Right lobe of liver (tissue), 6 donors: ENCODE measurements at regions not wholly inside any gene's neighbourhood (a gene's known extent, or its start where the extent isn't known, plus 50 kb on each side); places are given as distances from the start of the nearest gene placed in this dataset.

Experiments
- ATAC-seq, 4 donors: fragments of 200-7000 bp; cut with Tn5 transposase; one replicate each; pipeline ENCODE4 v1.9.1; 2020; ENCODE audit warnings: mild to moderate bottlenecking in 4 of 4, moderate library complexity in 4 of 4
- DNase-seq, 3 donors: peaks; one replicate each; pipeline ENCODE4 v3.0.0-alpha.2; 2020
- H3K27ac ChIP-seq, 3 donors: fragments of 200-600 bp; one replicate each; pipeline ENCODE4 v1.8.0; 2022
- H3K27me3 ChIP-seq, 2 donors: fragments of 200-600 bp; one replicate each; pipeline ENCODE4 v1.8.0; 2022
- H3K36me3 ChIP-seq, 4 donors: fragments of 200-600 bp; sonication (generic) in 1 of 4; one replicate each; pipeline versions ENCODE4 v1.5.1 to v1.8.0; 2017 to 2022; ENCODE audit warnings: control low read depth in 1 of 4
- H3K4me1 ChIP-seq, 4 donors: fragments of 200-600 bp; sonication (generic) in 1 of 4; one replicate each; pipeline versions ENCODE4 v1.5.1 to v1.8.0; 2017 to 2022; ENCODE audit warnings: control low read depth in 1 of 4
- H3K4me3 ChIP-seq, 3 donors: fragments of 200-600 bp; one replicate each; pipeline ENCODE4 v1.8.0; 2022
- H3K9me3 ChIP-seq, 4 donors: fragments of 200-600 bp; sonication (generic) in 1 of 4; one replicate each; pipeline versions ENCODE4 v1.5.1 to v1.8.0; 2017 to 2022; ENCODE audit warnings: control low read depth in 1 of 4
- CTCF ChIP-seq, 4 donors: fragments of 200-600 bp in 3 of 4; fragments of 450-650 bp in 1 of 4; IDR thresholded peaks; one replicate each; pipeline versions ENCODE4 v1.5.1 to v1.8.0; 2016 to 2022; ENCODE audit warnings: antibody characterized with exemption in 4 of 4, mild to moderate bottlenecking in 2 of 4
- POLR2A ChIP-seq: fragments of 450-650 bp; IDR thresholded peaks from one replicate; pipeline ENCODE4 v1.6.1; 2017; ENCODE audit warnings: antibody characterized with exemption, mild to moderate bottlenecking
- WGBS: methylation state at CpG from one replicate; pipeline ENCODE4 v1.1.6; 2018; ENCODE audit warnings: low coverage, low lambda C conversion rate; ENCODE audit not compliant: insufficient coverage; ENCODE audit errors: missing lambda C conversion rate; 5-methylcytosine and 5-hydroxymethylcytosine counted together
- intact Hi-C, 2 donors: fragments of 100-400 bp; cut with DNase I; formaldehyde crosslinking; loops; one replicate each; pipeline versions ENCODE4 v1.11.2 to v1.14.1; 2022
- donor health status: DM: no; HTN: yes; CAD: no.
- donor health status: DM: no; HTN: no; CAD: no.
- donor health status: DM: no; HTN: no; CAD: no.
- donor health status: DM: no; HTN: yes; CAD: no.
- donor health status: DM: no; HTN: yes; CAD: no.

GRCh38 chrY:19503092-19503449 is 241.5 kb downstream of the KDM5D start:
- ATAC-seq (no peak), DNase-seq (no peak)
- no peak overlapping the region for H3K4me3 ChIP-seq
- H3K9me3 ChIP-seq = no peaks in the 10 kb centered on the region
- no peaks in the 10 kb centered on the region for H3K4me1 ChIP-seq
- TF ChIP-seq CTCF (IDR thresholded peaks at IDR 0.05) (no peak), POLR2A (no peak)
- WGBS = no CpG with 5 or more reads among the region's 15 CpGs
- H3K27ac ChIP-seq = no peak overlapping the region
- H3K27me3 ChIP-seq = no peaks in the 10 kb centered on the region
- intact Hi-C loops = no loop called here
- H3K36me3 ChIP-seq = no peaks in the 10 kb centered on the region

GRCh38 chrY:19502169-19503091 is 242.1 kb downstream of the KDM5D start:
- DNase-seq = no peak
- no peak overlapping the region for H3K27ac ChIP-seq
- intact Hi-C loops = no loop called here

GRCh38 chrY:19498556-19498955 is 246.0 kb downstream of the KDM5D start:
- WGBS = no CpG with 5 or more reads among the region's 5 CpGs

More at GRCh38 chrY:19502169-19503091, 242.1 kb downstream of the KDM5D start:
- H3K4me1 ChIP-seq = no peaks in the 10 kb centered on the region
- TF ChIP-seq CTCF (IDR thresholded peaks at IDR 0.05) (no peak), POLR2A (no peak)
- H3K36me3 ChIP-seq = no peaks in the 10 kb centered on the region
- no CpG with 5 or more reads among the region's 40 CpGs for WGBS
- no peaks in the 10 kb centered on the region for H3K9me3 ChIP-seq
- no peak overlapping the region for H3K4me3 ChIP-seq
- no peak for ATAC-seq
- H3K27me3 ChIP-seq = no peaks in the 10 kb centered on the region

GRCh38 chrY:19487494-19487893 is 257.0 kb downstream of the KDM5D start:
- Histone ChIP-seq H3K27ac (no peak overlapping the region), H3K4me1 (no peaks in the 10 kb centered on the region), H3K36me3 (no peaks in the 10 kb centered on the region), H3K9me3 (no peaks in the 10 kb centered on the region), H3K27me3 (no peaks in the 10 kb centered on the region), H3K4me3 (no peak overlapping the region)
- DNase-seq (no peak), ATAC-seq (no peak)
- intact Hi-C loops = no loop called here
- WGBS = no CpG with 5 or more reads among the region's 3 CpGs
- TF ChIP-seq POLR2A (no peak), CTCF (IDR thresholded peaks at IDR 0.05) (no peak)

More at GRCh38 chrY:19498556-19498955, 246.0 kb downstream of the KDM5D start:
- Histone ChIP-seq H3K27ac (no peak overlapping the region), H3K4me1 (no peaks in the 10 kb centered on the region), H3K9me3 (no peaks in the 10 kb centered on the region), H3K36me3 (no peaks in the 10 kb centered on the region), H3K4me3 (no peak overlapping the region), H3K27me3 (no peaks in the 10 kb centered on the region)
- intact Hi-C loops = no loop called here
- TF ChIP-seq POLR2A (no peak), CTCF (IDR thresholded peaks at IDR 0.05) (no peak)
- ATAC-seq = no peak
- no peak for DNase-seq
